Upper lobe of left lung (tissue), 4 donors: ENCODE measurements at regions not wholly inside any gene's neighbourhood (a gene's known extent, or its start where the extent isn't known, plus 50 kb on each side); places are given as distances from the start of the nearest gene placed in this dataset.

Experiments used
- POLR2A ChIP-seq, 4 donors: fragments of 450-650 bp; IDR thresholded peaks; one replicate each; pipeline ENCODE4 v1.5.1; 2016 to 2017; ENCODE audit warnings: antibody characterized with exemption in 4 of 4, mild to moderate bottlenecking in 2 of 4
- POLR2AphosphoS5 ChIP-seq, 2 donors: sonication (generic); formaldehyde crosslinking; IDR thresholded peaks; one replicate each; pipeline ENCODE4 v1.5.1; 2017; ENCODE audit warnings: antibody characterized with exemption in 2 of 2
- TF ChIP-seq, protein P1 (sequence below), 6 experiments: fragments of 450-650 bp in 4 of 6; fragments of 200-600 bp in 2 of 6; sonication (generic) in 2 of 6; IDR thresholded peaks; one replicate each; pipeline ENCODE4 v1.5.1; 2016 to 2019; ENCODE audit warnings: antibody characterized with exemption in 6 of 6

DNA sequence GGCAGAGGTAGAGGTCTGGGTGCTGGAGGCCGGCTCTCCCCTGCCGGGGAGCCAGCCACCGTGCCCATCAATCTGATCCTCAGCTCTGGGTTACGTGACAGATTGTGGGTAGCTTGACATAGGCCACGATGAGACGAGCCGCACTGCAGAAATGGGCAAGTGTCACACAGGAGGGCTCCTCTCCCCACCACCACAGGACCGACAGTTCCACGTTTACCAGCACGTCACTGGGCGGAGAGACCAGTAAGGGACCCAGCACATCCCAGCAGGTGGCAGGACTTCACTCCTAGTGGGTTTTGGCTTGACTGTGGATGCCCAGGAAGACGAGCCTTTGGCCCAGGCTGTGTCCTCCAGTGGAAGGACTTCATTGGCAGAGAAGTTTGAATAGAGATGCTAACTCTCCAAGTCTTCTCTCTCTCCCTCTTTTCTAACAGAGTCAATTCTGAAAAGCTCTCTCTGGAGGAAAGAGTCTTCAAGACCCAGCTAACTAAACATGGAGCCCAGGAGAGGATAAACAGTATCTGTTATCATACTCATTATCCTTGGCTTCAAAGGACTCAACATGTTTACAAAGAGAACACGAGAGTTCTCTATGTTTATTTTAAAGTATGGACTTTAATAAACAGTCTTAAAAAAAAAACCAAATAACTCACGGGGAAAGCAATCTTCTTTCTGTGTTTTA, 129.3 kb upstream of the JCAD start:
- TF ChIP-seq POLR2A (IDR thresholded peaks at IDR 0.05) (no peak), POLR2AphosphoS5 (IDR thresholded peaks at IDR 0.05) (no peak)
- TF ChIP-seq, protein P1, sequence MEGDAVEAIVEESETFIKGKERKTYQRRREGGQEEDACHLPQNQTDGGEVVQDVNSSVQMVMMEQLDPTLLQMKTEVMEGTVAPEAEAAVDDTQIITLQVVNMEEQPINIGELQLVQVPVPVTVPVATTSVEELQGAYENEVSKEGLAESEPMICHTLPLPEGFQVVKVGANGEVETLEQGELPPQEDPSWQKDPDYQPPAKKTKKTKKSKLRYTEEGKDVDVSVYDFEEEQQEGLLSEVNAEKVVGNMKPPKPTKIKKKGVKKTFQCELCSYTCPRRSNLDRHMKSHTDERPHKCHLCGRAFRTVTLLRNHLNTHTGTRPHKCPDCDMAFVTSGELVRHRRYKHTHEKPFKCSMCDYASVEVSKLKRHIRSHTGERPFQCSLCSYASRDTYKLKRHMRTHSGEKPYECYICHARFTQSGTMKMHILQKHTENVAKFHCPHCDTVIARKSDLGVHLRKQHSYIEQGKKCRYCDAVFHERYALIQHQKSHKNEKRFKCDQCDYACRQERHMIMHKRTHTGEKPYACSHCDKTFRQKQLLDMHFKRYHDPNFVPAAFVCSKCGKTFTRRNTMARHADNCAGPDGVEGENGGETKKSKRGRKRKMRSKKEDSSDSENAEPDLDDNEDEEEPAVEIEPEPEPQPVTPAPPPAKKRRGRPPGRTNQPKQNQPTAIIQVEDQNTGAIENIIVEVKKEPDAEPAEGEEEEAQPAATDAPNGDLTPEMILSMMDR (IDR thresholded peaks at IDR 0.05), result peak in 1 of 6 experiments; percentile 9
